ENCODE measurements at regions not wholly inside any gene's neighbourhood (a gene's known extent, or its start where the extent isn't known, plus 50 kb on each side); places are given as distances from the start of the nearest gene placed in this dataset.

DNA sequence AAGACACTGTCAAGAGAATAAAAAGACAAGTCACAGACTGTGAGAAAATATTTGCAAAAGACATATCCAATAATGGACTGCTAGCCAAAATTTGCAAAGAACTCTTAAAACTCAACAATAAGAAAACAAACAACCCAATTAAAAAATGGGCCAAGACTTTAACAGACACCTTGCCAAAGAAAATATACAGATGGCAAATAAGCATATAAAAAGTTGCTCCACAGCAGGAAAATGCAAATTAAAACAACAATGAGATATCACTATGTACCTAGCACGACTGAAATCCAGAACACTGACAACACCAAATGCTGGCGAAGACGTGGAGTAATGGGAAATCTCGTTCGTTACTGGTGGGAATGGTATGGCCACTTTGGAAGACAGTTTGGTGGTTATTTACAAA is 228.9 kb downstream of the TTC8 start:
- ChIA-PET CTCF (interaction anchor here (2.1 kb wide), 1 partner anchor 12 kb away, joined by 9 read pairs; no protein-coding TSS in a partner anchor), POLR2A (no interaction called here)
- no peak for TF ChIP-seq JUN (IDR thresholded peaks at IDR 0.05; ENCODE audit: borderline replicate concordance, insufficient read depth, insufficient read length, low read depth)
- no peak for TF ChIP-seq POLR2A (IDR thresholded peaks at IDR 0.05; ENCODE audit: low read depth, low read length)
- TF ChIP-seq, protein P1, sequence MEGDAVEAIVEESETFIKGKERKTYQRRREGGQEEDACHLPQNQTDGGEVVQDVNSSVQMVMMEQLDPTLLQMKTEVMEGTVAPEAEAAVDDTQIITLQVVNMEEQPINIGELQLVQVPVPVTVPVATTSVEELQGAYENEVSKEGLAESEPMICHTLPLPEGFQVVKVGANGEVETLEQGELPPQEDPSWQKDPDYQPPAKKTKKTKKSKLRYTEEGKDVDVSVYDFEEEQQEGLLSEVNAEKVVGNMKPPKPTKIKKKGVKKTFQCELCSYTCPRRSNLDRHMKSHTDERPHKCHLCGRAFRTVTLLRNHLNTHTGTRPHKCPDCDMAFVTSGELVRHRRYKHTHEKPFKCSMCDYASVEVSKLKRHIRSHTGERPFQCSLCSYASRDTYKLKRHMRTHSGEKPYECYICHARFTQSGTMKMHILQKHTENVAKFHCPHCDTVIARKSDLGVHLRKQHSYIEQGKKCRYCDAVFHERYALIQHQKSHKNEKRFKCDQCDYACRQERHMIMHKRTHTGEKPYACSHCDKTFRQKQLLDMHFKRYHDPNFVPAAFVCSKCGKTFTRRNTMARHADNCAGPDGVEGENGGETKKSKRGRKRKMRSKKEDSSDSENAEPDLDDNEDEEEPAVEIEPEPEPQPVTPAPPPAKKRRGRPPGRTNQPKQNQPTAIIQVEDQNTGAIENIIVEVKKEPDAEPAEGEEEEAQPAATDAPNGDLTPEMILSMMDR (IDR thresholded peaks at IDR 0.05; ENCODE audit: extremely low read depth in 1 of 2, insufficient read depth in 1 of 2, low read depth in 1 of 2, low read length in 2 of 2): no peak
- TF ChIP-seq, protein P2, sequence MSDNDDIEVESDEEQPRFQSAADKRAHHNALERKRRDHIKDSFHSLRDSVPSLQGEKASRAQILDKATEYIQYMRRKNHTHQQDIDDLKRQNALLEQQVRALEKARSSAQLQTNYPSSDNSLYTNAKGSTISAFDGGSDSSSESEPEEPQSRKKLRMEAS (IDR thresholded peaks at IDR 0.05; ENCODE audit: insufficient read depth, insufficient read length): no peak
- no peak for TF ChIP-seq MYC (IDR thresholded peaks at IDR 0.05; ENCODE audit: low read depth, low read length)
- no peak for TF ChIP-seq EZH2 (IDR thresholded peaks at IDR 0.05; ENCODE audit: borderline replicate concordance, low read depth, low read length, severe bottlenecking)
- TF ChIP-seq FOS (IDR thresholded peaks at IDR 0.05; ENCODE audit: borderline replicate concordance, insufficient read depth, low read length): no peak
- no peak for TF ChIP-seq GATA2 (IDR thresholded peaks at IDR 0.05; ENCODE audit: insufficient read depth, insufficient read length, low read depth, low read length)
- TF ChIP-seq POLR2AphosphoS5 (IDR thresholded peaks at IDR 0.05; ENCODE audit: insufficient read depth, low read depth, low read length): no peak
- Histone ChIP-seq H3K4me1 (ENCODE audit: control insufficient read depth, extremely low read depth, insufficient read depth, low read length) (no peaks in the 10 kb centered on the region), H3K27me3 (ENCODE audit: control insufficient read depth in 2 of 2, insufficient read depth in 2 of 2, low read length in 2 of 2) (no peaks in the 10 kb centered on the region), H2AFZ (ENCODE audit: low read depth, low read length) (no peak overlapping the region), H3K79me2 (ENCODE audit: control insufficient read depth, insufficient read depth, low read length) (no peaks in the 10 kb centered on the region), H3K4me2 (ENCODE audit: insufficient read depth, low read length) (no peak overlapping the region), H3K4me3 (replicated peaks in 1 of 3; ENCODE audit: insufficient read depth in 1 of 3, low read depth in 1 of 3, low read length in 3 of 3) (no peak overlapping the region), H3K36me3 (ENCODE audit: control insufficient read depth in 2 of 2, extremely low read depth in 1 of 2, insufficient read depth in 2 of 2, low read length in 2 of 2) (no peaks in the 10 kb centered on the region), H3K9me3 (replicated peaks; ENCODE audit: control insufficient read depth, insufficient read depth, low read length) (no peaks in the 10 kb centered on the region), H3K27ac (ENCODE audit: insufficient read depth, low read depth, low read length) (no peak overlapping the region), H3K9me1 (replicated peaks; ENCODE audit: control insufficient read depth, extremely low read depth, insufficient read depth, low read length) (no peaks in the 10 kb centered on the region), H4K20me1 (replicated peaks; ENCODE audit: control insufficient read depth, extremely low read depth, insufficient read depth, low read length) (no peaks in the 10 kb centered on the region), H3K9ac (replicated peaks; ENCODE audit: extremely low read depth, insufficient read depth, low read length) (no peak overlapping the region)
- FAIRE-seq: no peak
- dilution Hi-C loops (cut with MboI; ENCODE audit: extremely low pct_ligation_motif_present, low sequenced_read_pairs) (no loop called here), intact Hi-C loops (cut with micrococcal nuclease) (no loop called here)
- BruUV-seq (replicated peaks): no TSS peak
- DNase-seq (ENCODE audit: low read depth, low spot score): no peak

Data from endothelial cell of umbilical vein (primary cell).